Endothelial cell (in vitro differentiated cells): ENCODE measurements at regions not wholly inside any gene's neighbourhood (a gene's known extent, or its start where the extent isn't known, plus 50 kb on each side); places are given as distances from the start of the nearest gene placed in this dataset.

Source experiments
- DNase-seq: peaks from one replicate; pipeline ENCODE4 v3.0.0; 2021; ENCODE audit warnings: low spot score
- H3K27ac Mint-ChIP-seq: one replicate; pipeline ENCODE4 v1.8.0; 2021; ENCODE audit warnings: mixed read lengths, inconsistent platforms; ENCODE audit not compliant: unreplicated experiment
- H3K27me3 Mint-ChIP-seq: one replicate; pipeline ENCODE4 v1.8.0; 2021; ENCODE audit warnings: mild to moderate bottlenecking, moderate library complexity, mixed read lengths, inconsistent platforms; ENCODE audit not compliant: unreplicated experiment
- H3K36me3 Mint-ChIP-seq: one replicate; pipeline ENCODE4 v1.8.0; 2021; ENCODE audit warnings: mild to moderate bottlenecking, low read depth, mixed read lengths, inconsistent platforms; ENCODE audit not compliant: unreplicated experiment
- H3K4me1 Mint-ChIP-seq: one replicate; pipeline ENCODE4 v1.8.0; 2021; ENCODE audit warnings: mild to moderate bottlenecking, mixed read lengths, inconsistent platforms; ENCODE audit not compliant: unreplicated experiment
- H3K4me3 Mint-ChIP-seq: one replicate; pipeline ENCODE4 v1.8.0; 2021; ENCODE audit warnings: mild to moderate bottlenecking, mixed read lengths, inconsistent platforms; ENCODE audit not compliant: unreplicated experiment
- H3K9me3 Mint-ChIP-seq: one replicate; pipeline ENCODE4 v1.8.0; 2021; ENCODE audit warnings: mixed read lengths, inconsistent platforms; ENCODE audit not compliant: unreplicated experiment
- CTCF ChIP-seq: fragments of 200-600 bp; sonication (generic); IDR thresholded peaks from one replicate; pipeline ENCODE4 v1.5.0; 2021; ENCODE audit warnings: antibody characterized with exemption; ENCODE audit not compliant: unreplicated experiment

DNA sequence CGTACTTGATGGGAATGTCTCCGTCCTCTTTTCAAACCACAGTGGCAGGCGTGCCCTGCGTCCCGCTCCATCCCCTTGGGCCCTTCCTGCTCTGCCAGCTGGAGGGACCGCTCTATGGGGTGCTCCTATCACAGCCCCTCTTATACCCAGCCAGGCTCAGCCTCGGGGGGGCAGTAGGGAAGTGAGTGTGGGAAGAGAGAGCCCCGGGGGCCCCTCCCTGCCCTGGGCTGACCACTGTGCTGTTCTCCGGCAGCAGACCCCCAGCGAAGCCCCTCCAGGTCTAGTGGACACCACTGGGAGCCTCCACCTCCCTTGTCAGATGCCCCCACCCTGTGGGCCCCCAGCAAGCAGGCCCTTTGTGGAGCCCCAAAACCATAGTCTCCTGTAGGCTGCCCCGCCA, 572.5 kb downstream of the BRD1 start:
- Mint-ChIP-seq H3K9me3 (no peaks in the 10 kb centered on the region), H3K27ac (no peak overlapping the region), H3K27me3 (peaks cover 4% of the 10 kb centered on the region), H3K4me1 (no peaks in the 10 kb centered on the region), H3K36me3 (no peaks in the 10 kb centered on the region), H3K4me3 (no peak overlapping the region)
- TF ChIP-seq CTCF: no peak
- no peak for DNase-seq

GRCh38 chr22:49253656-49254055, 574.0 kb downstream of the BRD1 start:
- no peak overlapping the region for H3K4me3 Mint-ChIP-seq
- no peaks in the 10 kb centered on the region for H3K4me1 Mint-ChIP-seq
- no peaks in the 10 kb centered on the region for H3K9me3 Mint-ChIP-seq
- peaks cover 3% of the 10 kb centered on the region for H3K27me3 Mint-ChIP-seq
- no peak for DNase-seq
- H3K36me3 Mint-ChIP-seq: no peaks in the 10 kb centered on the region
- no peak for TF ChIP-seq CTCF
- H3K27ac Mint-ChIP-seq: no peak overlapping the region

DNA sequence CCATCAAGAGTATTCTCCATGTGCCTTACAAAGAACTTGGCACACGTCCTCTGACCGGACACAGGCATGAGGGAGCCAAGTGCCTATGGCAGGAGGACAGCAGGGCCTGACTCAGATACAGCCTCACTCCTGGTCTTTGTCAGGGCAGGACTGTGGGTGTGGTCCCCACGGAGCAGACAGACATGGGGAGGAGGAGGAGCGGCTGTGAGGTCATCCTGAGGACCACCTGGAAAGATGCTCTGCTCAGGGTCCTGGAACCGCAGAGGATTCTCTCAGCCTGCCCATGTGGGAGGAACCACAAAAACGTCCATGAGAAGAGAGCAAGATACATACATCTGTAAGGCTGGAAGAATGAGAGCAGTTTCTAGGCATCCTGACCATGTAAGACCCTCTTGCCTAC, 576.3 kb downstream of the BRD1 start:
- Mint-ChIP-seq H3K4me1 (no peaks in the 10 kb centered on the region), H3K9me3 (no peaks in the 10 kb centered on the region), H3K27me3 (peaks cover 3% of the 10 kb centered on the region), H3K4me3 (no peak overlapping the region), H3K36me3 (no peaks in the 10 kb centered on the region), H3K27ac (no peak overlapping the region)
- TF ChIP-seq CTCF: no peak
- no peak for DNase-seq

GRCh38 chr22:49247194-49247924, 580.3 kb downstream of the BRD1 start:
- DNase-seq: no peak
- Mint-ChIP-seq H3K36me3 (peaks cover 3% of the 10 kb centered on the region), H3K27ac (no peak overlapping the region), H3K4me3 (no peak overlapping the region), H3K27me3 (peaks cover 3% of the 10 kb centered on the region), H3K9me3 (no peaks in the 10 kb centered on the region), H3K4me1 (no peaks in the 10 kb centered on the region)
- TF ChIP-seq CTCF: no peak
